ENCODE measurements at regions not wholly inside any gene's neighbourhood (a gene's known extent, or its start where the extent isn't known, plus 50 kb on each side); places are given as distances from the start of the nearest gene placed in this dataset.
A peak's percentile ranks its signal among the peaks of the same experiment; 100 is the strongest.

GRCh38 chr2:37585295-37585908, 86.0 kb downstream of the CDC42EP3 start:
- CTCF ChIA-PET (ENCODE audit: low intra/inter-chr PET ratio), result no interaction called here
- intact Hi-C loops (cut with micrococcal nuclease), result no loop called here

GRCh38 chr2:37585982-37586621, 85.3 kb downstream of the CDC42EP3 start:
- Histone ChIP-seq H3K27ac (ENCODE audit: extremely low read depth, low read depth, low read length) (peak overlapping the region; percentile 17; the same call in 1 of the 3 replicates), H4K20me1 (replicated peaks; ENCODE audit: control insufficient read depth, insufficient read depth, low read length) (no peaks in the 10 kb centered on the region), H3K4me3 (no peak overlapping the region), H3K4me2 (ENCODE audit: insufficient read depth, low read length) (peak overlapping the region; percentile 11; the same call in 1 of the 2 replicates), H3K36me3 (ENCODE audit: control insufficient read depth, insufficient read depth, low read length) (no peaks in the 10 kb centered on the region), H3K27me3 (ENCODE audit: control insufficient read depth in 2 of 2, insufficient read depth in 2 of 2, low read length in 2 of 2) (no peaks in the 10 kb centered on the region), H3K9me3 (replicated peaks; ENCODE audit: control insufficient read depth, insufficient read depth, low read depth, low read length) (no peaks in the 10 kb centered on the region), H3K9ac (ENCODE audit: insufficient read depth in 1 of 2, low read depth in 2 of 2, low read length in 2 of 2) (no peak overlapping the region), H3K4me1 (replicated peaks in 1 of 2; ENCODE audit: control insufficient read depth in 2 of 2, insufficient read depth in 2 of 2, low read length in 2 of 2) (peaks cover 0 to 34% of the 10 kb centered on the region in 2 experiments; a peak in 4 of 5 replicates), H3K9me1 (ENCODE audit: control insufficient read depth, insufficient read depth, low read length) (no peaks in the 10 kb centered on the region), H3K79me2 (ENCODE audit: control insufficient read depth, insufficient read depth, low read length) (no peaks in the 10 kb centered on the region), H2AFZ (ENCODE audit: low read depth, low read length) (peak overlapping the region; percentile 62)
- no TSS peak for BruUV-seq (replicated peaks)
- DNase-seq (ENCODE audit: extremely low read depth in 1 of 4, low spot score in 3 of 4) (peak in 1 of 4 experiments; percentile 38), FAIRE-seq (no peak), ATAC-seq (peak; percentile 58)
- intact Hi-C loops (cut with micrococcal nuclease) (no loop called here), in situ Hi-C loops (cut with MboI) (no loop called here)
- ChIA-PET CTCF (ENCODE audit: low intra/inter-chr PET ratio) (no interaction called here), POLR2A (interaction anchor here (0.7 kb wide), 1 partner anchor 536 kb away, joined by 3 read pairs; no protein-coding TSS in a partner anchor)
- 2% methylated on average over 7 of the region's 7 CpGs for WGBS (ENCODE audit: insufficient coverage, low coverage, missing lambda C conversion rate)
- no peak for TF ChIP-seq ATF4 (CRISPR knock-in tag; IDR thresholded peaks at IDR 0.05)
- no peak for TF ChIP-seq FOXP1 (CRISPR knock-in tag; IDR thresholded peaks at IDR 0.05)
- no peak for TF ChIP-seq RREB1 (CRISPR knock-in tag; IDR thresholded peaks at IDR 0.05)
- no peak for TF ChIP-seq ZNF76 (CRISPR knock-in tag; IDR thresholded peaks at IDR 0.05; ENCODE audit: borderline replicate concordance)

More at GRCh38 chr2:37585295-37585908, 86.0 kb downstream of the CDC42EP3 start:
- POLR2A ChIA-PET, result interaction anchor here (0.7 kb wide), 1 partner anchor 537 kb away, joined by 3 read pairs; no protein-coding TSS in a partner anchor
- H3K4me3 ChIP-seq, result no peak overlapping the region
- no peaks in the 10 kb centered on the region for H3K9me1 ChIP-seq (ENCODE audit: control insufficient read depth, insufficient read depth, low read length)
- peaks cover under 1% of the 10 kb centered on the region; the same call in 1 of the 3 replicates for H3K36me3 ChIP-seq (ENCODE audit: control insufficient read depth, insufficient read depth, low read length)
- peak overlapping the region; percentile 69 for H2AFZ ChIP-seq (ENCODE audit: low read depth, low read length)
- no peaks in the 10 kb centered on the region for H3K79me2 ChIP-seq (ENCODE audit: control insufficient read depth, insufficient read depth, low read length)
- BruUV-seq (replicated peaks), result no TSS peak
- H3K27me3 ChIP-seq (ENCODE audit: control insufficient read depth in 2 of 2, insufficient read depth in 2 of 2, low read length in 2 of 2), result no peaks in the 10 kb centered on the region
- H4K20me1 ChIP-seq (replicated peaks; ENCODE audit: control insufficient read depth, insufficient read depth, low read length), result no peaks in the 10 kb centered on the region
- H3K9me3 ChIP-seq (replicated peaks; ENCODE audit: control insufficient read depth, insufficient read depth, low read depth, low read length), result 0 out of 2 replicates have a peak, but pooled peaks cover 1% of the 10 kb centered on the region
- FAIRE-seq (no peak), ATAC-seq (peak; percentile 54), DNase-seq (ENCODE audit: extremely low read depth in 1 of 4, low spot score in 3 of 4) (no peak)
- no peak overlapping the region for H3K9ac ChIP-seq (ENCODE audit: insufficient read depth in 1 of 2, low read depth in 2 of 2, low read length in 2 of 2)
- peak overlapping the region; percentile 12; the same call in 1 of the 2 replicates for H3K4me2 ChIP-seq (ENCODE audit: insufficient read depth, low read length)
- no peak overlapping the region for H3K27ac ChIP-seq (ENCODE audit: extremely low read depth, low read depth, low read length)
- in situ Hi-C loops (cut with MboI), result no loop called here
- peak in 1 of 2 experiments; percentile 52; a peak in 1 of 4 replicates for TF ChIP-seq FOXK2 (conservative IDR thresholded peaks at IDR 0.05 in 1 of 2, IDR thresholded peaks at IDR 0.05 in 1 of 2; ENCODE audit: low read depth in 2 of 2)
- peak in 1 of 2 experiments; percentile 65; a peak in 2 of 4 replicates for TF ChIP-seq FOXA3 (CRISPR knock-in tag; conservative IDR thresholded peaks at IDR 0.05 in 1 of 2, IDR thresholded peaks at IDR 0.05 in 1 of 2)
- TF ChIP-seq RBM34 (IDR thresholded peaks at IDR 0.05; ENCODE audit: borderline replicate concordance, insufficient read depth, low read length), result no peak
- H3K4me1 ChIP-seq (replicated peaks in 1 of 2; ENCODE audit: control insufficient read depth in 2 of 2, insufficient read depth in 2 of 2, low read length in 2 of 2), result peaks cover 0 to 34% of the 10 kb centered on the region in 2 experiments; a peak in 4 of 5 replicates
- 57% methylated on average over 4 of the region's 5 CpGs for WGBS (ENCODE audit: insufficient coverage, low coverage, missing lambda C conversion rate)

Measured in K562 (cell line).